Endothelial cell of umbilical vein (primary cell): ENCODE measurements at regions not wholly inside any gene's neighbourhood (a gene's known extent, or its start where the extent isn't known, plus 50 kb on each side); places are given as distances from the start of the nearest gene placed in this dataset.

ENCODE experiments used
- BruUV-seq: library from RNA; stranded (reverse); fragments of 400-500 nt; replicated peaks from 2 replicates; lab custom pipeline; 2021; lab: Mats Ljungman, UMichigan
- CTCF ChIA-PET: fragments of 300-600, 350-600 bp; sonication (Branson Sonifier 250); formaldehyde crosslinking; loops from one replicate; lab custom pipeline; 2021; ENCODE audit warnings: antibody characterized with exemption, inconsistent platforms; lab: Charles Lee
- POLR2A ChIA-PET: fragments of 300-600, 350-600 bp; sonication (Branson Sonifier 250); formaldehyde crosslinking; loops from one replicate; lab custom pipeline; 2021; ENCODE audit warnings: antibody characterized with exemption, inconsistent platforms; lab: Charles Lee
- DNase-seq: peaks from one replicate; pipeline ENCODE4 v3.0.0-alpha.2; 2011; ENCODE audit warnings: low read depth, low spot score
- FAIRE-seq: peaks from 2 replicates; lab custom pipeline; 2011; peaks lifted over from hg19 to GRCh38; lab: Jason Lieb, UNC
- H2AFZ ChIP-seq: 2 replicates; pipeline ENCODE4 v1.6.0; 2012; ENCODE audit warnings: low read depth, low read length, control low read depth, inconsistent platforms
- H3K27ac ChIP-seq: 2 replicates; pipeline ENCODE4 v1.5.1; 2011; ENCODE audit warnings: low read depth, mild to moderate bottlenecking, control low read depth, low read length, moderate library complexity; ENCODE audit not compliant: insufficient read depth
- H3K27me3 ChIP-seq, 2 experiments: 2 replicates each; pipeline versions ENCODE4 v1.6.0 to v1.6.1; 2011; ENCODE audit warnings: low read length in 2 of 2, mixed read lengths in 1 of 2; ENCODE audit not compliant: control insufficient read depth in 2 of 2, insufficient read depth in 2 of 2
- H3K36me3 ChIP-seq, 2 experiments: 2 replicates in 1 of 2; 3 replicates in 1 of 2; pipeline ENCODE4 v1.5.1; 2011; ENCODE audit warnings: low read length in 2 of 2, mild to moderate bottlenecking in 1 of 2, moderate library complexity in 1 of 2; ENCODE audit not compliant: control insufficient read depth in 2 of 2, insufficient read depth in 2 of 2; ENCODE audit errors: extremely low read depth in 1 of 2
- H3K4me1 ChIP-seq: 3 replicates; pipeline ENCODE4 v1.5.1; 2011; ENCODE audit warnings: mild to moderate bottlenecking, low read length; ENCODE audit not compliant: control insufficient read depth, insufficient read depth; ENCODE audit errors: extremely low read depth
- H3K4me2 ChIP-seq: 2 replicates; pipeline ENCODE4 v1.6.1; 2011; ENCODE audit warnings: low read length, control low read depth, mixed read lengths; ENCODE audit not compliant: insufficient read depth
- H3K4me3 ChIP-seq, 3 experiments: fragments of 200-600 bp in 1 of 3; sonication (generic), shearing (Covaris generic) in 1 of 3; replicated peaks in 1 of 3; 2 replicates each; pipeline ENCODE4 v1.5.1; 2011 to 2016; ENCODE audit warnings: control low read depth in 3 of 3, low read length in 3 of 3, mild to moderate bottlenecking in 2 of 3, inconsistent platforms in 1 of 3, low read depth in 1 of 3, moderate library complexity in 1 of 3; ENCODE audit not compliant: insufficient read depth in 1 of 3
- H3K79me2 ChIP-seq: 2 replicates; pipeline ENCODE4 v1.6.0; 2012; ENCODE audit warnings: low read length, inconsistent platforms; ENCODE audit not compliant: control insufficient read depth, insufficient read depth
- H3K9ac ChIP-seq: replicated peaks from 2 replicates; pipeline ENCODE3; 2011; ENCODE audit warnings: low read length, control low read depth; ENCODE audit not compliant: insufficient read depth; ENCODE audit errors: extremely low read depth
- H3K9me1 ChIP-seq: replicated peaks from 3 replicates; pipeline ENCODE4 v1.6.0; 2011; ENCODE audit warnings: mild to moderate bottlenecking, low read length; ENCODE audit not compliant: control insufficient read depth, insufficient read depth; ENCODE audit errors: extremely low read depth
- H3K9me3 ChIP-seq: replicated peaks from 2 replicates; pipeline ENCODE4 v1.5.1; 2012; ENCODE audit warnings: low read length, inconsistent platforms; ENCODE audit not compliant: control insufficient read depth, insufficient read depth
- H4K20me1 ChIP-seq: replicated peaks from 2 replicates; pipeline ENCODE3; 2011; ENCODE audit warnings: mild to moderate bottlenecking, low read length; ENCODE audit not compliant: control insufficient read depth, insufficient read depth; ENCODE audit errors: extremely low read depth
- CTCF ChIP-seq, 2 donors: IDR thresholded peaks; 1 replicate in 1 of 2; 2 replicates in 1 of 2; pipeline ENCODE4 v1.5.1; 2011; ENCODE audit warnings: low read length in 2 of 2, mild to moderate bottlenecking in 2 of 2, moderate library complexity in 2 of 2, control low read depth in 1 of 2, inconsistent platforms in 1 of 2, low read depth in 1 of 2; ENCODE audit not compliant: insufficient read depth in 1 of 2; ENCODE audit errors: extremely low read depth in 1 of 2
- EZH2 ChIP-seq: IDR thresholded peaks from 2 replicates; pipeline ENCODE4 v1.6.1; 2012; ENCODE audit warnings: borderline replicate concordance, low read depth, mild to moderate bottlenecking, moderate library complexity, low read length, inconsistent platforms; ENCODE audit not compliant: severe bottlenecking
- FOS ChIP-seq: IDR thresholded peaks from 2 replicates; pipeline ENCODE4 v1.6.1; 2011; ENCODE audit warnings: mild to moderate bottlenecking, low read length, moderate library complexity, borderline replicate concordance; ENCODE audit not compliant: insufficient read depth
- GATA2 ChIP-seq: IDR thresholded peaks from 2 replicates; pipeline ENCODE4 v1.7.0; 2011; ENCODE audit warnings: low read depth, mild to moderate bottlenecking, moderate library complexity, mixed read lengths, low read length; ENCODE audit not compliant: insufficient read length, insufficient read depth
- JUN ChIP-seq: IDR thresholded peaks from 2 replicates; pipeline ENCODE4 v1.6.1; 2011; ENCODE audit warnings: borderline replicate concordance, low read depth; ENCODE audit not compliant: insufficient read length, insufficient read depth
- MAX ChIP-seq: IDR thresholded peaks from 2 replicates; pipeline ENCODE4 v1.6.1; 2011; ENCODE audit not compliant: insufficient read depth, insufficient read length
- MYC ChIP-seq: IDR thresholded peaks from one replicate; pipeline ENCODE4 v1.6.1; 2011; ENCODE audit warnings: mild to moderate bottlenecking, low read depth, low read length
- POLR2A ChIP-seq: IDR thresholded peaks from 2 replicates; pipeline ENCODE4 v1.6.1; 2012; ENCODE audit warnings: low read depth, mild to moderate bottlenecking, control low read depth, low read length
- POLR2AphosphoS5 ChIP-seq: IDR thresholded peaks from 2 replicates; pipeline ENCODE4 v1.6.1; 2012; ENCODE audit warnings: low read depth, mild to moderate bottlenecking, control low read depth, low read length, moderate library complexity; ENCODE audit not compliant: insufficient read depth
- dilution Hi-C: fragments of 300-500 bp; cut with MboI; formaldehyde crosslinking; loops from one replicate; pipeline ENCODE4 v1.15.0; 2019; ENCODE audit warnings: low sequenced_read_pairs; ENCODE audit not compliant: extremely low pct_ligation_motif_present
- intact Hi-C: fragments of 100-400 bp; cut with micrococcal nuclease; formaldehyde crosslinking; loops from one replicate; pipeline ENCODE4 v1.10.0; 2022

- BruUV-seq: no TSS peak
- no peak overlapping the region for H3K4me2 ChIP-seq
- POLR2A ChIA-PET: no interaction called here
- TF ChIP-seq CTCF (IDR thresholded peaks at IDR 0.05; ENCODE audit: extremely low read depth in 1 of 2, insufficient read depth in 1 of 2, low read depth in 1 of 2, low read length in 2 of 2) (peak; percentile 21 to 30), POLR2AphosphoS5 (no peak)
- no peak overlapping the region for H3K27ac ChIP-seq
- no peaks in the 10 kb centered on the region for H3K4me1 ChIP-seq
- no peaks in the 10 kb centered on the region for H3K36me3 ChIP-seq
- no peak overlapping the region for H3K4me3 ChIP-seq
- no peak overlapping the region for H3K9ac ChIP-seq
- intact Hi-C loops: loop anchor here (1.0 kb wide), 1 partner anchor 215 kb away; no protein-coding TSS in a partner anchor
- no peaks in the 10 kb centered on the region for H3K79me2 ChIP-seq
- no peaks in the 10 kb centered on the region for H3K9me3 ChIP-seq
- CTCF ChIA-PET: interaction anchor here (1.0 to 1.8 kb wide), 4 partner anchors 24 to 1782 kb away, joined by 5 to 7 read pairs (median 6); no protein-coding TSS in a partner anchor
- dilution Hi-C loops: no loop called here
- DNase-seq (peak; percentile 6), FAIRE-seq (no peak)
- no peaks in the 10 kb centered on the region for H3K9me1 ChIP-seq
- H3K27me3 ChIP-seq: no peaks in the 10 kb centered on the region
- H2AFZ ChIP-seq: no peak overlapping the region
- no peaks in the 10 kb centered on the region for H4K20me1 ChIP-seq
Measured at GRCh38 chr7:108660465-108660864, 90.8 kb downstream of the DNAJB9 start.

GRCh38 chr7:108662783-108663362, 93.2 kb downstream of the DNAJB9 start:
- Histone ChIP-seq H3K9ac (no peak overlapping the region), H3K27me3 (peaks cover 0 to 16% of the 10 kb centered on the region in 2 experiments), H4K20me1 (no peaks in the 10 kb centered on the region), H3K27ac (no peak overlapping the region), H3K79me2 (no peaks in the 10 kb centered on the region), H3K4me2 (no peak overlapping the region), H2AFZ (no peak overlapping the region), H3K4me3 (no peak overlapping the region), H3K9me3 (no peaks in the 10 kb centered on the region), H3K4me1 (no peaks in the 10 kb centered on the region), H3K36me3 (no peaks in the 10 kb centered on the region), H3K9me1 (no peaks in the 10 kb centered on the region)
- BruUV-seq: no TSS peak
- dilution Hi-C loops: no loop called here
- CTCF ChIA-PET: no interaction called here
- FAIRE-seq (no peak), DNase-seq (no peak)
- TF ChIP-seq CTCF (IDR thresholded peaks at IDR 0.05; ENCODE audit: extremely low read depth in 1 of 2, insufficient read depth in 1 of 2, low read depth in 1 of 2, low read length in 2 of 2) (no peak), JUN (no peak), GATA2 (no peak), FOS (no peak), EZH2 (no peak), MAX (no peak), POLR2A (no peak), POLR2AphosphoS5 (no peak), MYC (no peak)
- POLR2A ChIA-PET: no interaction called here
- intact Hi-C loops: no loop called here
